GM23248 (cell line): ENCODE measurements at regions not wholly inside any gene's neighbourhood (a gene's known extent, or its start where the extent isn't known, plus 50 kb on each side); places are given as distances from the start of the nearest gene placed in this dataset.

Source experiments
- EZH2 ChIP-seq: fragments of 200-600 bp; sonication (generic); IDR thresholded peaks from 2 replicates; pipeline ENCODE4 v1.6.1; 2018; ENCODE audit warnings: antibody characterized with exemption, mild to moderate bottlenecking; ENCODE audit not compliant: insufficient read depth, poor library complexity, severe bottlenecking
- EZH2phosphoT487 ChIP-seq: fragments of 200-600 bp; sonication (generic); IDR thresholded peaks from 2 replicates; pipeline ENCODE4 v1.6.1; 2018; ENCODE audit warnings: antibody characterized with exemption, moderate library complexity, mild to moderate bottlenecking, low read depth; ENCODE audit not compliant: insufficient read depth

GRCh38 chr2:824954-825353 is 125.7 kb upstream of the SNTG2 start:
- TF ChIP-seq EZH2phosphoT487 (no peak), EZH2 (no peak)
